HepG2 (cell line): ENCODE measurements at regions not wholly inside any gene's neighbourhood (a gene's known extent, or its start where the extent isn't known, plus 50 kb on each side); places are given as distances from the start of the nearest gene placed in this dataset.

Experiments
- ATAC-seq: fragments of 200-7000 bp; cut with Tn5 transposase; 3 replicates; pipeline ENCODE4 v1.9.1; 2020; ENCODE audit warnings: mild to moderate bottlenecking, moderate library complexity
- BruUV-seq: library from RNA; stranded (reverse); fragments of 400-500 nt; replicated peaks from 2 replicates; lab custom pipeline; 2021; lab: Mats Ljungman, UMichigan
- CTCF ChIA-PET: fragments of 300-600 bp; formaldehyde crosslinking; extraction: SDS; loops from one replicate; lab custom pipeline; 2021; ENCODE audit warnings: low total read pairs, inconsistent platforms, low intra/inter-chr PET ratio; lab: Yijun Ruan, JAX
- POLR2A ChIA-PET: fragments of 350-600 bp; sonication (Branson Sonifier 250); formaldehyde crosslinking; loops from one replicate; lab custom pipeline; 2020; ENCODE audit warnings: antibody characterized with exemption, inconsistent platforms; lab: Yijun Ruan, JAX
- DNase-seq: peaks from one replicate; pipeline ENCODE4 v3.0.0-alpha.2; 2015; ENCODE audit warnings: low spot score
- FAIRE-seq: peaks from 3 replicates; lab custom pipeline; 2011; peaks lifted over from hg19 to GRCh38; lab: Jason Lieb, UNC
- H2AFZ ChIP-seq: one replicate; pipeline ENCODE4 v1.6.1; 2011; ENCODE audit warnings: low read length, inconsistent platforms
- H3K27ac ChIP-seq: fragments of 300-600 bp; 3 replicates; pipeline ENCODE4 v1.8.0; 2011; ENCODE audit warnings: mixed run types, mild to moderate bottlenecking, mixed read lengths, low read length, inconsistent platforms; ENCODE audit not compliant: insufficient read depth; ENCODE audit errors: extremely low read length
- H3K27me3 ChIP-seq, 2 experiments: fragments of 200-600 bp in 1 of 2; 2 replicates in 1 of 2; 3 replicates in 1 of 2; pipeline versions ENCODE4 v1.6.0 to v1.8.0; 2011; ENCODE audit warnings: low read length in 2 of 2, mild to moderate bottlenecking in 2 of 2, moderate library complexity in 2 of 2, inconsistent platforms in 1 of 2; ENCODE audit not compliant: insufficient read depth in 2 of 2, control insufficient read depth in 1 of 2
- H3K36me3 ChIP-seq, 2 experiments: fragments of 200-600 bp in 1 of 2; replicated peaks in 1 of 2; 2 replicates in 1 of 2; 3 replicates in 1 of 2; pipeline versions ENCODE4 v1.5.1 to v1.8.0; 2011; ENCODE audit warnings: low read length in 2 of 2, inconsistent platforms in 1 of 2; ENCODE audit not compliant: insufficient read depth in 2 of 2, control insufficient read depth in 1 of 2
- H3K4me1 ChIP-seq: 2 replicates; pipeline ENCODE4 v1.5.1; 2012; ENCODE audit warnings: low read length, inconsistent platforms; ENCODE audit not compliant: insufficient read depth
- H3K4me2 ChIP-seq: 2 replicates; pipeline ENCODE4 v1.6.0; 2011; ENCODE audit warnings: low read depth, low read length, inconsistent platforms
- H3K4me3 ChIP-seq, 3 experiments: fragments of 200-600 bp in 1 of 3; sonication (generic), shearing (Covaris generic) in 1 of 3; replicated peaks in 1 of 3; 2 replicates each; pipeline ENCODE4 v1.5.1; 2011 to 2016; ENCODE audit warnings: low read length in 3 of 3, inconsistent platforms in 2 of 3, low read depth in 2 of 3, mild to moderate bottlenecking in 2 of 3, control low read depth in 1 of 3, mixed read lengths in 1 of 3; ENCODE audit not compliant: insufficient read depth in 1 of 3
- H3K79me2 ChIP-seq: one replicate; pipeline ENCODE4 v1.6.1; 2011; ENCODE audit warnings: low read length, inconsistent platforms; ENCODE audit not compliant: insufficient read depth
- H3K9ac ChIP-seq: 2 replicates; pipeline ENCODE4 v1.6.0; 2011; ENCODE audit warnings: mild to moderate bottlenecking, low read depth, low read length, inconsistent platforms; ENCODE audit not compliant: insufficient read depth
- H3K9me3 ChIP-seq: 2 replicates; pipeline ENCODE4 v1.5.1; 2012; ENCODE audit warnings: mild to moderate bottlenecking, low read length
- H4K20me1 ChIP-seq: 2 replicates; pipeline ENCODE4 v1.6.0; 2011; ENCODE audit warnings: inconsistent platforms, mild to moderate bottlenecking, low read length, moderate library complexity; ENCODE audit not compliant: insufficient read depth
- ATF7 ChIP-seq, 2 experiments: fragments of 450-650 bp in 1 of 2; sonication (generic) in 1 of 2; formaldehyde crosslinking in 1 of 2; IDR thresholded peaks; 2 replicates each; pipeline versions ENCODE4 v1.4.0 to v1.6.1; 2016 to 2020; ENCODE audit warnings: antibody characterized with exemption in 1 of 2, mild to moderate bottlenecking in 1 of 2, missing genetic modification reagents in 1 of 2
- BORCS8-MEF2B ChIP-seq: sonication (generic); formaldehyde crosslinking; IDR thresholded peaks from 2 replicates; pipeline ENCODE4 v1.8.0; 2022; ENCODE audit warnings: mild to moderate bottlenecking, missing genetic modification reagents
- CREB1 ChIP-seq, 2 experiments: fragments of 450-650 bp in 1 of 2; IDR thresholded peaks; 2 replicates each; pipeline ENCODE4 v1.6.1; 2016 to 2017; ENCODE audit warnings: control low read depth in 1 of 2, mild to moderate bottlenecking in 1 of 2, missing compliant biosample characterization in 1 of 2, missing genetic modification characterization in 1 of 2
- ZNF354B ChIP-seq: sonication (generic); formaldehyde crosslinking; IDR thresholded peaks from 2 replicates; pipeline ENCODE4 v1.8.0; 2022; ENCODE audit warnings: mild to moderate bottlenecking, missing genetic modification reagents
- WGBS: methylation state at CpG from one replicate; pipeline ENCODE4 v1.1.6; 2017; ENCODE audit warnings: low lambda C conversion rate; 5-methylcytosine and 5-hydroxymethylcytosine counted together
- in situ Hi-C: cut with HindIII; loops from 2 replicates; pipeline ENCODE4 v1.10.0; 2017; ENCODE audit warnings: low pct_unique_long_range_greater_than_20kb; ENCODE audit not compliant: extremely low pct_ligation_motif_present
- intact Hi-C: fragments of 100-400 bp; cut with micrococcal nuclease; formaldehyde crosslinking; loops from one replicate; pipeline ENCODE4 v1.10.0; 2022; ENCODE audit not compliant: unreplicated experiment

- H3K4me2 ChIP-seq: no peak overlapping the region
- BruUV-seq: no TSS peak
- intact Hi-C loops (no loop called here), in situ Hi-C loops (no loop called here)
- FAIRE-seq (no peak), DNase-seq (no peak), ATAC-seq (no peak)
- 1% methylated on average over 2 of the region's 2 CpGs for WGBS
- ChIA-PET CTCF (no interaction called here), POLR2A (no interaction called here)
- H2AFZ ChIP-seq: no peak overlapping the region
- H3K9me3 ChIP-seq: no peaks in the 10 kb centered on the region
- no peak overlapping the region for H3K4me3 ChIP-seq
- H3K4me1 ChIP-seq: no peaks in the 10 kb centered on the region
- no peaks in the 10 kb centered on the region for H4K20me1 ChIP-seq
- no peaks in the 10 kb centered on the region for H3K79me2 ChIP-seq
- TF ChIP-seq ZNF354B (CRISPR knock-in tag): no peak
- H3K27me3 ChIP-seq: no peaks in the 10 kb centered on the region
- no peak overlapping the region for H3K27ac ChIP-seq
- H3K36me3 ChIP-seq: no peaks in the 10 kb centered on the region
- H3K9ac ChIP-seq: no peak overlapping the region
These were observed 64.6 kb upstream of the P2RY1 start for GRCh38 chr3:152770296-152770695.

DNA sequence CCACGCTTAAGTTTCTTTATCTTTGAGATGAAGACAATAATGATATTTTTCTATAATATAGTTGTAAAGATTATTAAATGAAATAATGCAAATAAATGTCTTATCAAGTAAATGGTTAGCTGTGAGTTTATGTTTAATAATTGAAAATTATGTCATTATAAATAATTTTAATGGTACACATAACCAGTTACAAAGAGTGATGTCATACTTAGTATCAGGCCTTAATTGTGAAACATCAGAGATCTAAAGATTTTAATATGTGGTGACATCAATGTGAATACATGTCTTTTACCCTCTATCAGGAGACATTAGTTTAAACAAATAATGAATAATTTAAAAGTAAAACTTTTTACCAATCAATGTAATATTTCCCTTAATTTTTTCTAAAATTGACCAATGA is 63.8 kb upstream of the P2RY1 start:
- H4K20me1 ChIP-seq: no peaks in the 10 kb centered on the region
- TF ChIP-seq CREB1 (IDR thresholded peaks at IDR 0.05) (peak; percentile 34; the same call in 1 of the 2 replicates), CREB1 (CRISPR knock-in tag; IDR thresholded peaks at IDR 0.05) (no peak), ATF7 (IDR thresholded peaks at IDR 0.05) (peak; percentile 84), ATF7 (CRISPR knock-in tag; IDR thresholded peaks at IDR 0.05) (no peak), BORCS8-MEF2B (CRISPR knock-in tag) (no peak)

More for the DNA sequence above, 63.8 kb upstream of the P2RY1 start:
- no TSS peak for BruUV-seq
- Histone ChIP-seq H3K27ac (no peak overlapping the region), H3K4me1 (no peaks in the 10 kb centered on the region), H3K36me3 (no peaks in the 10 kb centered on the region), H3K9me3 (no peaks in the 10 kb centered on the region), H3K79me2 (no peaks in the 10 kb centered on the region), H3K4me3 (no peak overlapping the region), H2AFZ (no peak overlapping the region), H3K4me2 (no peak overlapping the region), H3K27me3 (no peaks in the 10 kb centered on the region), H3K9ac (no peak overlapping the region)
- intact Hi-C loops: no loop called here
- in situ Hi-C loops: no loop called here
- ChIA-PET CTCF (no interaction called here), POLR2A (no interaction called here)
- FAIRE-seq (no peak), ATAC-seq (no peak), DNase-seq (no peak)
- 0% methylated on average over 1 of the region's 1 CpG for WGBS
